ENCODE measurements at regions not wholly inside any gene's neighbourhood (a gene's known extent, or its start where the extent isn't known, plus 50 kb on each side); places are given as distances from the start of the nearest gene placed in this dataset.
A peak's percentile ranks its signal among the peaks of the same experiment; 100 is the strongest.
"Not testable (repeated sequence)": the region's sequence is repeated elsewhere in the genome, so short reads cannot be mapped to it uniquely, and the experiment has no call there.

DNA sequence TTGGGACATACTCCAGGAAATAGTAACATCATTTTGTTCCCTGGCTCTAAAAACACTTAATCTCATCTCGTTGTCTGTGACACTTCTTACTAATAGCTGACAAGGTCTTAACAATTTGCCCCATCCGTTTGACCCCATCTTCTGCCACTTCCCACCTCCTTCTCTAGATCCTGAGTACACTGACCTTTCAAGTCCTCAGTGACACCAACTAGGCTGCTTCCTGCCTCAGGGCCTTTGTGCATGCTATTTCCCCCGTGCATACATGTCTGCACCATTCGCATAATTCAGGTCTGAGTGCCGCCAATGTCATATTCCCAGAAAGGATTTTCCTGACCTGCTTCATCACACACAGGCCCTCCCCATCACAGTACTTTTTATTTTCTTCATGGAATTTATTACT lies 70.6 kb upstream of the CCND2 start:
- H3K27ac Mint-ChIP-seq, result no peak overlapping the region
- no peak for ATAC-seq
- H3K36me3 Mint-ChIP-seq, result no peaks in the 10 kb centered on the region
- H3K4me3 Mint-ChIP-seq, result no peak overlapping the region
- no peaks in the 10 kb centered on the region for H3K9me3 Mint-ChIP-seq
- no peak for DNase-seq (ENCODE audit: low spot score)
- H3K27me3 Mint-ChIP-seq, result no peaks in the 10 kb centered on the region
- peaks cover 24 to 37% of the 10 kb centered on the region in 2 donors for H3K4me1 Mint-ChIP-seq (ENCODE audit: low read depth in 2 of 2)

GRCh38 chr12:4202487-4202886 lies 71.1 kb upstream of the CCND2 start:
- no peaks in the 10 kb centered on the region for H3K27me3 Mint-ChIP-seq
- H3K4me1 Mint-ChIP-seq (ENCODE audit: low read depth in 2 of 2), result peaks cover 24 to 39% of the 10 kb centered on the region in 2 donors
- H3K36me3 Mint-ChIP-seq, result no peaks in the 10 kb centered on the region
- no peak overlapping the region for H3K27ac Mint-ChIP-seq
- DNase-seq (ENCODE audit: low spot score), result no peak
- H3K4me3 Mint-ChIP-seq, result no peak overlapping the region
- H3K9me3 Mint-ChIP-seq, result no peaks in the 10 kb centered on the region
- ATAC-seq, result no peak

DNA sequence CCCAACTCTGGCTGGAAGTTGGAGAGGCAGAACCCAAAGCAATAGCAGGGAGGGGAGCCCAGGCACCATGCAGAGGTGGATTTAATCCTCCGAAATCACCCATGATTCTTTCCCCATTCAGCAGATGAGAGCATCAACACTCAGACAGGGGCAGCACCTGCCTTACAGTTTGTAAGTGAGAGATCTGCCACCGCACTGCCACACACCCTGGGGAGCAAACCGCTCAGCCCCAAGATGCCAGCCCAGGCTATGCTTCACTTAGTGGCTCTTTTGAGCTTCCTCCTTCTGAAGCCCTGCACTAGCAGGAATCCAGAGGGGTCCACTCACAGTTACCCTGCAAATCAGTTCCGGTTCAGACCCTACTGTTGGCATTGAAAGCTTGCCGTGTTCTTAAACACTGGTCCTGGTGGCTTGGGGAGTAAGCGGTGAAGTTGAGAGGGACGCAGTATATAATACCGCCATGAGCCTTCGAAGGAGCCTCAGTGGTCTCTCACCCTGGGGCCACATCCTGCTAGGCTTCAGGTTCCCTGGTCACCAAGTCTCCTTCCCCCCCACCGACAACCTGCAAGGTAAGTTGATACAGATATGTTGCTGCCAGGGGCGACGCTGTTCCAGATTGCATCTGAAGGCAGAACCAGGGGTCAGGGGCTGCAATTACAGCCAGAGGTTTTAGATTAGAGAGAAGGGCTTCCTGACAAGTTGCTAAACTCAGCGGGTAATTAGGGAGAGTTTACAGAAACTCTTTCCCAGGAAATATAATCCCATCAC lies 72.0 kb upstream of the CCND2 start:
- no peaks in the 10 kb centered on the region for H3K36me3 Mint-ChIP-seq
- H3K27me3 Mint-ChIP-seq, result no peaks in the 10 kb centered on the region
- no peak for DNase-seq (ENCODE audit: low spot score)
- peak overlapping the region; percentile 43 for H3K4me3 Mint-ChIP-seq
- ATAC-seq, result peak; percentile 70 to 84
- no peaks in the 10 kb centered on the region for H3K9me3 Mint-ChIP-seq
- H3K4me1 Mint-ChIP-seq (ENCODE audit: low read depth in 2 of 2), result peaks cover 24 to 41% of the 10 kb centered on the region in 2 donors
- H3K27ac Mint-ChIP-seq, result peak overlapping the region in 1 of 2 donors; percentile 39

GRCh38 chr12:4197922-4198763 lies 75.4 kb upstream of the CCND2 start:
- H3K9me3 Mint-ChIP-seq, result no peaks in the 10 kb centered on the region
- no peak overlapping the region for H3K4me3 Mint-ChIP-seq
- H3K4me1 Mint-ChIP-seq (ENCODE audit: low read depth in 2 of 2), result peaks cover 24 to 39% of the 10 kb centered on the region in 2 donors
- no peaks in the 10 kb centered on the region for H3K27me3 Mint-ChIP-seq
- peak in 1 of 2 donors; percentile 43 for ATAC-seq
- peak overlapping the region in 1 of 2 donors; percentile 64 for H3K27ac Mint-ChIP-seq
- no peak for DNase-seq (ENCODE audit: low spot score)
- H3K36me3 Mint-ChIP-seq, result no peaks in the 10 kb centered on the region

GRCh38 chr12:4196805-4197420 lies 76.6 kb upstream of the CCND2 start:
- peaks cover 11 to 29% of the 10 kb centered on the region in 2 donors for H3K4me1 Mint-ChIP-seq (ENCODE audit: low read depth in 2 of 2)
- no peaks in the 10 kb centered on the region for H3K27me3 Mint-ChIP-seq
- H3K36me3 Mint-ChIP-seq, result no peaks in the 10 kb centered on the region
- H3K4me3 Mint-ChIP-seq, result no peak overlapping the region
- DNase-seq (ENCODE audit: low spot score) (no peak), ATAC-seq (no peak)
- H3K27ac Mint-ChIP-seq, result no peak overlapping the region
- no peaks in the 10 kb centered on the region for H3K9me3 Mint-ChIP-seq

GRCh38 chr12:4194668-4195067 lies 78.9 kb upstream of the CCND2 start:
- Mint-ChIP-seq H3K9me3 (no peaks in the 10 kb centered on the region), H3K36me3 (no peaks in the 10 kb centered on the region), H3K27ac (peak overlapping the region in 1 of 2 donors; percentile 48), H3K4me1 (ENCODE audit: low read depth in 2 of 2) (peaks cover 0 to 19% of the 10 kb centered on the region in 2 donors), H3K27me3 (no peaks in the 10 kb centered on the region), H3K4me3 (no peak overlapping the region)
- DNase-seq (ENCODE audit: low spot score), result no peak
- ATAC-seq, result no peak

DNA sequence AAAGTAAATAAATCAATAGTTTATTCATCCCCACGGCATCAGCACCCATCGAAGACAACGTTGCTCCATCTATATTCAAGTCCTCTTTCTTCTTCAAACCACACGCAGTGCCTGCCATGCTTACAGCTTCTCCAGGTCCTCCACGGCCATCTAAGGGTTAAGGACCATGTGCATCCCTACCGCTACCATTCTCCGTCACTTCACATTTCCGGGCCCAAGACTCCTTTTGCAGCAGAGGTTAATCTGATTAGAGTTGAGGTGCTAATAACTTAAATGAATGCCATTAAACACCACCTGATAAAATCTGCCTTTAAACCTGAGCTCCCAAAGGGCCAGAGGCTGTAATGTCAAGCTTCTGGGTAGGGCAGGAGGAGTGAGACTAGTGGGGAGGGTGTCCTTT lies 79.7 kb upstream of the CCND2 start:
- ATAC-seq (no peak), DNase-seq (ENCODE audit: low spot score) (no peak)
- Mint-ChIP-seq H3K36me3 (no peaks in the 10 kb centered on the region), H3K27ac (peak overlapping the region in 1 of 2 donors; percentile 47), H3K9me3 (no peaks in the 10 kb centered on the region), H3K4me1 (ENCODE audit: low read depth in 2 of 2) (peaks cover 0 to 18% of the 10 kb centered on the region in 2 donors), H3K4me3 (no peak overlapping the region), H3K27me3 (no peaks in the 10 kb centered on the region)

DNA sequence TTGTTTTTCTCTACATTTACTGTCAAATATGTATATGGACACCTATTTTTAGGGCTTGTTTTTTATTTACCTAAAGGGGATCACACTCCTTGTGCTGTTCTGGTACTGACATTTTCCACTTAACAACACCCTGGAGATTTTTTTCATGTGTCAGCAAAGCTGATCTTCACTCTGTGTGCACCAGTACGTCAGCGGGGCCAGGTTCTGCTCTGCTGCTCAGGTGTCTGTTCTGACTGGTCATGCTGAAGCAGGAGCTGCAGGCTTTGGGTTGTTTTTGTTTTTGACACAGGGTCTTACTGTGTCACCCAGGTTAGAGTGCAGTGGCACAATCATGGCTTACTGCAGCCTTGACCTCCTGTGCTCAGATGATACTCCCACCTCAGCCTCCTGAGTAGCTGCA lies 81.9 kb upstream of the CCND2 start:
- ATAC-seq (no peak), DNase-seq (ENCODE audit: low spot score) (no peak)
- H3K4me1 Mint-ChIP-seq (ENCODE audit: low read depth in 2 of 2), result peaks cover 6 to 16% of the 10 kb centered on the region in 2 donors
- no peaks in the 10 kb centered on the region for H3K27me3 Mint-ChIP-seq
- H3K27ac Mint-ChIP-seq, result no peak overlapping the region
- no peaks in the 10 kb centered on the region for H3K36me3 Mint-ChIP-seq
- H3K4me3 Mint-ChIP-seq, result no peak overlapping the region
- no peaks in the 10 kb centered on the region for H3K9me3 Mint-ChIP-seq

DNA sequence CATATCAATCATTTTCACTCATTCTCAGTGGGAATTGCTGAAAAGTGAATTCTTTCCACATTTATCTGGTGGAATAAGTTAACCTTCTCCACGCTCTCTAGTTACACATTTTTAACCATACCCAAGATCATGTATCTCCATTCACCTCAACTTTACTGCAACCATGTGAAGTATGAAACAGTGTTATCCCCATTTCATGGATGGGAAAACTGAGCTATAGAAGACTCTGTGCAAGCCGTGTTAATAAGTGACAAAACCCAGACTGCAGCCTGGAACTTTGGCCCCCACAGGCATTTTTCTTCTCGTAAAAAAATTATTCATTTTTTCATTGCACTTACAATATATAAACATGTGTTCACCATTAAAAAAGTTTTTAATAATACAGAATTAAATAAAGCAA lies 82.4 kb upstream of the CCND2 start:
- ATAC-seq (no peak), DNase-seq (ENCODE audit: low spot score) (no peak)
- no peaks in the 10 kb centered on the region for H3K36me3 Mint-ChIP-seq
- no peaks in the 10 kb centered on the region for H3K27me3 Mint-ChIP-seq
- H3K9me3 Mint-ChIP-seq, result no peaks in the 10 kb centered on the region
- no peak overlapping the region for H3K27ac Mint-ChIP-seq
- H3K4me3 Mint-ChIP-seq, result no peak overlapping the region
- H3K4me1 Mint-ChIP-seq (ENCODE audit: low read depth in 2 of 2), result peaks cover 6 to 16% of the 10 kb centered on the region in 2 donors

GRCh38 chr12:4190366-4191063 lies 83.0 kb upstream of the CCND2 start:
- no peak for ATAC-seq
- Mint-ChIP-seq H3K36me3 (no peaks in the 10 kb centered on the region), H3K4me1 (ENCODE audit: low read depth in 2 of 2) (peaks cover 6 to 16% of the 10 kb centered on the region in 2 donors), H3K27me3 (no peaks in the 10 kb centered on the region), H3K4me3 (no peak overlapping the region), H3K27ac (no peak overlapping the region), H3K9me3 (no peaks in the 10 kb centered on the region)
- no peak for DNase-seq (ENCODE audit: low spot score)

DNA sequence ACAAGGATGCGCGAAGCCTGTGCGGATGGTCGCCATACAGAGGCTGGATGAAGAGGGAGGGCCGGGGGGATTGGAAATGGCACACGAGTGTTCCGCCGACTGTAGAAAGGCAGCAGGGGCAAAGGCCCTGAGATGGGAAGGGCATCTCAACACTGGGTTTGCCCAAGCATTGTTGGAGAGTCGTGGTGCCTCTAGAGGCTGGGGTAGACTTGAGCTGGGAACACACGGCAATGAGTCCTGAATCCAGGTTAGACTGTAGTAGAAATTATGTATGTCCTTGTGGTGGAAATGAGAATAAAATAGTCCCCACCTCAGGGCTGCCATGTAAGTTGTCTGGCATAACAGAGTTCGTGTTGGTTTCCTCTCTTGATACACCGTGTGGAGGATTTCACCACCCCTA lies 83.8 kb upstream of the CCND2 start:
- ATAC-seq, result no peak
- H3K36me3 Mint-ChIP-seq, result no peaks in the 10 kb centered on the region
- peaks cover 6 to 16% of the 10 kb centered on the region in 2 donors for H3K4me1 Mint-ChIP-seq (ENCODE audit: low read depth in 2 of 2)
- H3K4me3 Mint-ChIP-seq, result no peak overlapping the region
- DNase-seq (ENCODE audit: low spot score), result no peak
- no peaks in the 10 kb centered on the region for H3K27me3 Mint-ChIP-seq
- H3K9me3 Mint-ChIP-seq, result no peaks in the 10 kb centered on the region
- no peak overlapping the region for H3K27ac Mint-ChIP-seq

- DNase-seq (ENCODE audit: low spot score), result no peak
- Mint-ChIP-seq H3K27me3 (no peaks in the 10 kb centered on the region), H3K4me1 (ENCODE audit: low read depth in 2 of 2) (peaks cover 6 to 16% of the 10 kb centered on the region in 2 donors), H3K27ac (no peak overlapping the region), H3K9me3 (peaks cover 2% of the 10 kb centered on the region), H3K36me3 (peaks cover 2% of the 10 kb centered on the region), H3K4me3 (no peak overlapping the region)
- no peak for ATAC-seq
Observed at GRCh38 chr12:4187916-4188315, 85.6 kb upstream of the CCND2 start.

DNA sequence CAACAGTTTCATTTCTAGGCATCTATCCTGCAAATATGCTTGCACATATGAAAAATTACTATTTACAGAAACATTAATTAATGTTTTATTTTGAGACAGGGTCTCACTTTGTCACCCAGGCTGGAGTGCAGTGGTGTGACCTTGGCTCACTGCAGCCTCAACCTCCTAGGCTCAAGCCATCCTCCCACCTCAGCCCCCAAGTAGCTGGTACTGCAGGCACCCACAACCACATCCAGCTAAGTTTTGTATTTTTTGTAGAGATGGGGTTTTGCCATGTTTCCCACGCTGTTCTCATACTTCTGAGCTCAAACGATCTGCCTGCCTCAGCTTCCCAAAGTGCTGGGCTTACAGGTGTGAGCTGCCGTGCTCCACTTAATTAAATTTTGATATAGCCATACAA lies 86.2 kb upstream of the CCND2 start:
- H3K27me3 Mint-ChIP-seq; H3K36me3 Mint-ChIP-seq; H3K4me3 Mint-ChIP-seq; H3K27ac Mint-ChIP-seq; ATAC-seq; H3K9me3 Mint-ChIP-seq; DNase-seq (ENCODE audit: low spot score): not testable (repeated sequence)
- peaks cover 6 to 15% of the 10 kb centered on the region in 2 donors for H3K4me1 Mint-ChIP-seq (ENCODE audit: low read depth in 2 of 2)

Data from natural killer cell treated with Interleukin-12 subunit alpha and Interleukin-12 subunit beta and Interleukin-15 and Interleukin-18, amount 100 ng/mL, for 72 hours (primary cell).